ENCODE measurements at regions not wholly inside any gene's neighbourhood (a gene's known extent, or its start where the extent isn't known, plus 50 kb on each side); places are given as distances from the start of the nearest gene placed in this dataset.

DNA sequence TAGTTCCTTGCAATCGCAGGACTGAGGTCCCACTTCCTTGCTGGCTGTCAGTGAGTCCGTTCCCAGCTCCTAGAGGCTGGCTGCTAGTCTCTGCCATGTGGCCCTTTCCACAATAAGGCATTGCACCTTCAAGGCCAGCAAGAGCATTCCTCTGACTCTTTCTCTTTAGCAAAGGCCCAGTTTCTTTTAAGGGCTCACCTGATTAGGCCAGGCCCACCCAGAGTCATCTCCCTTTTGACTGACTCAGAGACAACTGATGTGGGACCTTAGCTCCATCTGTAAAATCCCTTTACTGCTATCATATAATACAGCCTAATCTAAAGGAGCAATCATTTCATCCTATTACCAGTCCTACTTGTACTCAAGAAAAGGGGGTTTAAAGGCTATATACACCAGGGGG is 278.2 kb downstream of the SLC4A3 start:
- DNase-seq: no peak

- DNase-seq: no peak
These were observed 278.9 kb downstream of the SLC4A3 start for GRCh38 chr2:219906114-219907010.

GRCh38 chr2:219907011-219907365 is 279.6 kb downstream of the SLC4A3 start:
- DNase-seq: no peak

GRCh38 chr2:219908538-219908937 is 281.1 kb downstream of the SLC4A3 start:
- no peak for DNase-seq

DNA sequence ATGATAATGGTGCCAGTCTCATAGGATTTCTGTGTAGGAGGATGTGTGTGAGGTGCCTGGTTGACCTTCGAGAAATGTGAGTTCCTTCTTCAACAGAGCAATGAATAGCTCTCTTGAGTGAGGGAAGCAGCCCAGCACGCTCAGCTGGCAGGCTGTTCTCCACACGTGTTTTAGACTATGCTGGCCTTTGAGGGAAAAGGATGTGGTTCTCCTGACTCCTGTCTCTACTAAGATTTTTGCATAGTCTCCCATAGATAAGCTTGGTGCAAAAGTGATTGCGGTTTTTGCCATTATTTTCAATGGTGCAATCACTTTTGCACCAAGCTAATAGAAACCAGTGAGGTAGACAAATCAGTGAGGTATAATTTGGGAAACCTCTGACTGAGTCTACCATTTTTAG is 284.1 kb downstream of the SLC4A3 start:
- DNase-seq: no peak

DNA sequence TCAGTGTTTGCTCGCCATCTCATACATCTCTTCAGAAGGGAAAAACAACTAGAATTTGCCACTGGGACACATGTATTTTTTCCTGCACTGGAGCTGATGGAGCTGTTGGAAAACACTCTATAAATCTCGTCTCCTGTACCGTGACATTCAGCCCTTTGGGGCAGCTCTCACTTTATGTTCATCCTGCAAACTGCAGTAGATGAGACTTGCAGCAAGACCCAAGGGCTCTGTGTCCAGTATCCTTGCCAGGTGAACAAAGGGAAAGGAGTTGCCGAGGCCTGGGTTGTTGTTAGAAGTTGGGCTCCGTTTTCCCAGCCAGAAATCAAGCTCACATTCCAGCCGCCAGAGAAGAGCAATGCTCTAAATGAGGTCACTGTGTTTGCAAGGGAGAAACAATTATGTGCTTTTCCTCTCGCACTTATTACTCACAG is 285.1 kb downstream of the SLC4A3 start:
- DNase-seq: no peak

- DNase-seq: no peak
These were observed 287.1 kb downstream of the SLC4A3 start for GRCh38 chr2:219914577-219914976.

GRCh38 chr2:219916281-219916680 is 288.9 kb downstream of the SLC4A3 start:
- DNase-seq: no peak

DNA sequence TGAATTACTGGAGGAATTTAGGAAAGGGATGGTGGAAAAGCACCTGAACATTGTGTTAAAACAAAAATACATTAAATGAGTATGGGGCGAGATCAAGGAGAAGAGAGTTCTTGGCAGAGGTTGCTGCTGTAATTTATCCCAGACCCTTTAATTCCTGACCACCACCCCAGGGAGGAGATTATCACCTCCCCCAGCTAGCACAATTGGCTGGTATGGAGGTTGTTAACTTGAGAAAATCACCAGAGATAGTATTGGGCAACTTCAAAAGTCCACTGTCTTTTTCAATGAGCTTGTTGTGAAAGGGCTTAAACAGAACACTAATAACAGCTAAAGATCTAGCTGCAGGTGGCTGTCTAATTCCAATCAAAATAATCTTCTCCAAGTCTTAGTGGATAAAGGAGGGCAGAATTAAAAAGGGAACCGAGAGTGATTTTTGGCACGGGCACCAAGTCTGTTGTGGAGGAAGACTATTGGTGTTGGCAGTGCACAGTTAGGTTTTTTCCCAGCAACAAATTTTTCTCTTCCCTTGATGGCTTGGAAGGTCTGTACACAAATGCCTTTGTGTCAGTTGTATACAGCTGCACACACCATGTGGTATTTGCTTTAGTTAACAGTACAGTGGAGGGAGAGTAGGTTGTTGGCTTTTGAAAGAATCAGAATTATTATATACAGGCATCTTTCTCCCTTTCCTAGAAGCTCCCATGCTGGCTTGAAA is 289.5 kb downstream of the SLC4A3 start:
- DNase-seq: no peak

DNA sequence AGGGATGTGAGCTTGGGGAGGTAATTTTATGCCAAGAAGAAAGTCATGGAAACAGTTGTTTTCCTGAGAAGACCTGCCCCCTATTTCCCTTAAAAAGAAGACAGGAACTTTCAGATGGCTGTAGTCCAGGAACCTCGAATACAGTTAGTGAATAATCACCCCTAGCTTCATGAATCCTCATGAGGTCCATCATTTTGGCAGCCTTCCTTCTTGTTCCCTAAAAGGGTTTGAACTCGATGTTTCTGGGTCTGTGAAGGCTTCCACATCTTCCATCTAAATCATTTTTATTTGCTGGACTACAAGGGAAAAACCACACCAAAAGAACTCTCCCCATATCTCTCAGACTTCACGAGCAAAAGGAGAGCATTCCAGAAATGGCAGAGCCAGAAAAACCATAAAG is 290.8 kb downstream of the SLC4A3 start:
- no peak for DNase-seq

- DNase-seq: no peak
These were observed 291.5 kb downstream of the SLC4A3 start for GRCh38 chr2:219918944-219919343.

DNA sequence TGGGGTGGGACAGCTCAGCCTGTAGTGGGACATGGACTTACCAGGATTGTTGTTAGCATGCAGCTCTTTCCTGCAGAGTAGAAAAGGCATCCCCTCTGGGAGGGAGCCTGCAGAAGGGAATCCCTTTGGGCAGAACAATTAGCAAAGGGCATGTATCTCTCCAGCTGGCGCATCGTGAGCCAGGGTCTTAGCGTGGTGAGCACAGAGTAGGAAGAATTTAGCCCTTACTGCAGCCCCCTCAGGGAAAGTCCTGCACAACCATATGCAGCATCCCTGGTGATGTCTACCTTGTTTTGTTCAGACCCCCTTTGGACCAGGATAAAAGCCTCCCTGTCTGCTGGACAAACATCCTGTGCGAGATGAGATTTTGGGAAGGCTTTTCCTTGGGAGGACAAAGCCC is 292.1 kb downstream of the SLC4A3 start:
- no peak for DNase-seq

- DNase-seq: no peak
These were observed 302.4 kb downstream of the SLC4A3 start for GRCh38 chr2:219929835-219930234.

DNA sequence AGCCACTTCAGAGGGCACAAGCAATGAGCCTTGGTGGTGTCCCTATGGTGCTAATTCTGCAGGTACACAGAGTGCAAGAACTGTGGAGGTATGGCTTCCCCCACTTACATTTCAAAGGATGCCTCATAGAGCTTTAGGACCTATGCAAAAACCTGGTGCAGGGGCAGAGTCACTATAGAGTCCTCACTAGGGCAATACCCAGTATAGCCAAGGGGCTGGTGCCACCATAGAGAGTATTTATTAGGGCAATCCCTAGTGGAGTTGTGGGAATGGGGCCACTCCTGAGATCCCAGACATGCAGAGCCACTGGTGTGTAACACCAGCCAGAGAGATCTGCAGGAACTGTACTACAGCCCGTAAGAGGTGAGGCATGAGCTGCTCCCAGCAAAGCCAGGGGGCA is 312.2 kb downstream of the SLC4A3 start:
- no peak for DNase-seq

DNA sequence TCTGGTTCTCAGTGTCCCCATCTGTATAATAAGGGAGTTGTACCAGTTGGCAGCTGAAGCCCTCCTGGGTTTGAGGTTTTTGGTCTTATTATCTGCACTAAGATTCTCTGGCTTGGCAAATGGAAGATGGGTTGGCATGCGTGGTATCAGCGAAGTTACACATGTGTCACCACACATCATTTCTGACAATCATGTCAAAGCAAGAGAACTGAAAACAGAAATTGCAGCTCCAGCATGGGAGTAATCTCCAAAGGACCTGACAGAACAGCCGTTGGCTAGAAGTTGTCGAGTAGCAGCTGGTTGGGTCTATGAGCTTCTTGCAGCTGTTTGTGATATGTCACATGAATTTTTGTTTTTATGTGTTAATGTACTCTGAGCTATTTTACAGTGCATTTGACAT is 317.4 kb downstream of the SLC4A3 start:
- DNase-seq: no peak

DNA sequence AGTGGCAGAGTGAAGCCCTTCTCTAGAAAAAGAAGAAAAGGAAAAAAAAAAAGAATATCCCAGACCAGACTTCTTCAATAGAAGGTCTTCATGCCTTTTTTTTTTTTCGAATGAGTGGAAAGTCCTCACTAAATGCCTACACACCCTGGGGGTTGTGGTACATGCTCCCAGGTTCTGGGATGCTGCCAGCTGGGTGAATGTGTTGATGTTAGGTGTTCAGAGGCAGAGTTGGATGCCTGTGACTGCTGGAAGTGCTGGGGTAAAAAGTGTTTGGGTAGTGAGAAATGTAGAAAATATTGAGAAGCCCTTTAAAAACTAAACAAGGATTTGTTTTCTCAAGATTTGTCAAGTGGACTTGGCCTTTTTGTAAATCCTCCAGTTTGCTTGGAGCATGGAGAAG is 318.6 kb downstream of the SLC4A3 start:
- no peak for DNase-seq

- no peak for DNase-seq
These were observed 319.1 kb downstream of the SLC4A3 start for GRCh38 chr2:219946529-219946928.

DNA sequence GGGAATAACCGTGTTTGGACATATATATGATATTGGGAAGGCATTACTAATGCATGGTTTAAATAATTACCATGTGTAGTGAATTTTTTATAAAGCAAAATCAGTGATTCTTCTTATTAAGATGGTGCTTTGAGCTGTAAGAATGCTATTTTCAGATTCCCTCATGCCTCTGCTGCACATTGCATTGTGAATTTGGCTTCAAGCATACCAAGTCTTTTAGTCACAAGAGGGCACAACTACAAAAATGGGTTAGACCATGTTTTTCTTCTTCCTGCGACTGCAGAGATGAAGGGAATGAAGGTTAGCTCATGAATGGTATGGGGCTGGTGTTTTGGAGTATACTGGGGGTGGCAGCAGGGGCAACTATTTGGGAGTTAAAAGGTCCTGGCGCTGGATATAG is 320.1 kb downstream of the SLC4A3 start:
- no peak for DNase-seq

DNA sequence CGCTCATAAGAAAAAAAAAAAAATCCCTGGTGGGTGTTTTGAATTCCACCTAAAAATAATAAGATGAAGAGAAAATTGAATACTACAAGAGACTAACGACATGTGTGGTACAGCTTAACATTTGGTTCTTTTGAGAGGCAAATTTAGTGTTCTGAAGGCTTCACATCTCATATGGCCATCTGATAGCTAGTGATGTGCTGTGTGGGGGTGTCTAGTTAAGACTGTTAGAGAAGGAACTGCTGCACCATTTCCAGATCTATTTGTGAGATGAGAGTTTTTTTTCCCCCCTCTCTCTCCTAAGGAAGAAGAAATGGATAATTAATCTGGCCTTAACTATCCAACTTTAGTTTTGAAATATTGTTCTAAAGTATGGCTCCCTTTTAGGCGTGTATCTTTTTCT is 321.6 kb downstream of the SLC4A3 start:
- no peak for DNase-seq

- DNase-seq: no peak
These were observed 323.7 kb downstream of the SLC4A3 start for GRCh38 chr2:219951099-219951498.

GRCh38 chr2:219954331-219954730 is 326.9 kb downstream of the SLC4A3 start:
- no peak for DNase-seq

DNA sequence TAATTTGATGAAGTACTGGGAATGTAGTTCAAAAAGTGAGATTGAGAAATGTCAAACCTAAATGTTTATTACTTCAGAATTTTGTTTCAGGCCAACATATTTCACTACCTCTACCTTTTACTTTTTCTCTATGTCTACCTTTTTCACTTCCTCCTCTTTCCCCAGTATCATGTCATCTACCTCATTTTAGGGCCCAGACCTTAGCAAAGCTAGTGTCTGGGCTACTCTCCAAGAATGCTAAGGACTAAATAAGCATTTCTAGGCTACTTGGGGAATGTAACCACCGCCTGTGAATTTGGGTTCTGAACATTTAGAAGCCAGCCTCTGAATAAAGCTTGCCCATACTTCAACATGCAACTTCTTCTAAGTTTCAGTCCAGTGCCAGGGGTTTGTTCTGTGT is 330.4 kb downstream of the SLC4A3 start:
- no peak for DNase-seq

DNA sequence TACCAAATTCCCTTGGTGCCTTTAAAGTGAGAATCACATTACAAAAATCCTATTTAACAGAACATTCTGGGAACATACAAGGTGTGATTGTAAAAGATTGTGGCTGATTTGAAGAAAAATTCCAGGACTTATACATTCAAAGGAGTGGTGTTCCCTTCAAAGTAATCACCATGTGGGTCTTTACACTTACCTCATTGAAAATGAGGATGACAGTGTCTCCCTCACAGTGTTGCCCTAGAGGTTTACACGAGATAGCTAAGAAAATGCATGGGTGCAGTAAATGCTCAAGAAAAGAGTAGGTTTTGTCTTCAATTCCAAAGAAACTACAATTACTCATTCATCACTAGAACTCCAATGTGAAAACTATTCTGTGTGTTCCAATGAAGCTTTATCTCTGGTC is 331.5 kb downstream of the SLC4A3 start:
- no peak for DNase-seq

GRCh38 chr2:219959471-219959870 is 332.0 kb downstream of the SLC4A3 start:
- no peak for DNase-seq

Data from activated gamma-delta T cell treated with Interleukin-2 at 50 U/mL for 16 hours (primary cell).